CD4-positive, alpha-beta T cell treated with Interleukin-10 for 1 hour (primary cell): ENCODE measurements at regions not wholly inside any gene's neighbourhood (a gene's known extent, or its start where the extent isn't known, plus 50 kb on each side); places are given as distances from the start of the nearest gene placed in this dataset.
A peak's percentile ranks its signal among the peaks of the same experiment; 100 is the strongest.

ENCODE experiments used
- DNase-seq: peaks from one replicate; pipeline ENCODE4 v3.0.0-alpha.2; 2020

DNA sequence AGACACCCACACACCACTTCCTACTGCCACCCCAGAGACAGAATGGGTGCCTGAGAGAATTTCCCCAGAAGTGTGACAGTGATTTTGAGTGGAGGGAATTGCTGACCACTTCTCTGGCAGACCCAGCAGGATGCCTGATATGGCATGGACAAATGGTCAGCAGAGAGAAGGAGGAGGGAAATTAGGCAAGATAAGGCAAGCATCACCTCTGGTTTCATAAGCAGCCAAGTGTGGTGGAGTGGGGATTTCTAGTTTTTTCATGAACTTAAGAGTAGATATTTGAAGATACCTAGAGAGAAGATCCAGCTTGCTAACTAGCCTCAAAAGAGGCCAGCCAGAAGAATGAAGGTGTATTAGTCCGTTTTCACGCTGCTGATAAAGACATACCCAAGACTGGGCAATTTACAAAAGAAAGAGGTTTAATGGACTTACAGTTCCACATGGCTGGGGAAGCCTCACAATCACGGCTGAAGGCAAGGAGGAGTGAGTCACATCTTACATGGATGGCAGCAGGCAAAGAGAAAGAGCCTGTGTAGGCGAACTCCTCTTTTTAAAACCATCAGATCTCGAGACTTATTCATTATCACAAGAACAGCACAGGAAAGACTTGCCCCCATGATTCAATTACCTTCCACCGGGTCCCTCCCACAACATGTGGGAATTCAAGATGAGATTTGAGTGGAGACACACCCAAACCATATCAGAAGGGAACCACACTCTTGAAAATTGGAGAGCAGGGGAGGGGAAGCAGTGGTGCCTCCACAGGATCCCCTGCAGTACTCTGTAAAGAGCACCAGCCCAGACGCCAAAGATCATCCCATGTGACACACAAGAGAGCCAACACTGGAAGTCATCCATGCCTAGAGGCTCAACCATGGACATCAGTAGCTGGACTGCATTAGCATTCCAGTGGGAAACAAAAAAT is 64.2 kb downstream of the RBM43 start:
- no peak for DNase-seq

DNA sequence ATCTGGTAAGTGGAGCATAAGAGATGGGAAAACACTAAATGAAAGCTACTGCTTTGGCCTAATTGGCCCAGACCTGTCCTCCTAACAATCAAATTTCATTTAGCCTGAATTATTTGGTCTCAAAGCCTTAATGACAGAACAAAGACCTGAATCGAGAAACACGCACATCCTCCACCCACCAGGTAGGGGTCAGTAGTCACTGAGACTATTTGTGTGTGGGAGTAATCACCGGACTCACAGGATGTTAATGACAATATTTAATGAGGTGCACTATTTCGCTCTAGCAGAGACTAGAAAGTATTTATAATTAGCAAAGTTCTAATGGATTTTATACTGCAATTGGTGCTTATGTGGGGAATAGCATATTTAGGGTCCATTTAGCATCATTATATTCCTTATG is 68.1 kb downstream of the RBM43 start:
- DNase-seq = no peak

DNA sequence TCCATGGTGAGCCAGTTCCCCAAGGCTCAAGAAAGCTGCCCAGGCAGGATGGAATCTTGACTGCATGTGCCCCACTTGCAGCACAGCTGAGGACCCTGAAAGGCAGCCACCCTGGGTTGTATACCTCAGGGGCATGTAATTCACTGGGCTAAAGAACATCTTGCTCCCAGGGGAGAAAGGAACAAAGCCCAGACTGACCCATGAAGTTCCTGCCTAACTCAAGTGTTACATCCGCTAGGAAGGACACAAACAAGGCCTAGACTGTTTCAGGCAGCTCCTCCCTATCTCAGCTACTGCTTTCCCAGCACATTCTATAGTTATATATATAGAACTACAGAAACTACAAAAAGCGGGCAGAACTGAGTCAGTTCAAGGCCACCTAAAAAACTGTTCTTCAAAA is 69.0 kb downstream of the RBM43 start:
- no peak for DNase-seq

DNA sequence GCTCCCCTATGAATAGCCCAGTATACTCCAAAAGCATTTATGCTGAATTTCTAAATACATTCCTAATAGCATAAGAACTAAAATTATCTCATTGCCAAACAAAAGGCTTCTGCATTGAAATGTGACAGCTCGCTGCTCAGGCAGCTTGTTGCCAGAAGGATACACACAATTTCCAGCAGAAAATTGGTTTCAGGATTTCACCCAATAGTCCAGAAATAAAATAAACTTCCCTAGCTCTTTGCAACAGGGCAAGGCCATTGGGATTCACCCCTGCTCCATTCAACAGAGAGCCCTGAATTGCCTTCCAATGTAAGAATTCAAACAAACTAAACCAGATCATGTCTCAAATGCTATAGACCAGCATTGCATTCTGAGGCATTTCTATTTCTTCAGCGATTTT is 70.7 kb downstream of the RBM43 start:
- no peak for DNase-seq

DNA sequence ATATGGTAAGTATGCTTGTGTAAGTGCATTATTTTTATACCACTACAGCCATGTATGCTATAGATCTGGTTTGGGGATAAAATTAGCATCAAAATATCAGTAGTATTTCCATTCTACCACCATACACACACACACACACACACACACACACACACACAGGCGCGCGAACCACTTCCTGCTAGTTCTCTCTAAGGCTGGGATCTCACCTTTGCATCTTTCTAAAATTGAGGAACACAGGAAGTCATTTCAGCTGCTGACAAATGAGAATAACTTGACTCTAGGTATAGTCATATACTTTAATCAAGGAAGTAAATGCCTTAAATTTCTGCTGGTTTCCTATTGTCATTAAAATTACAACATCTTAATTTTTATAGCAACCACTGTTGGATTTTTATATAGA is 72.5 kb downstream of the RBM43 start:
- DNase-seq = peak; percentile 26

DNA sequence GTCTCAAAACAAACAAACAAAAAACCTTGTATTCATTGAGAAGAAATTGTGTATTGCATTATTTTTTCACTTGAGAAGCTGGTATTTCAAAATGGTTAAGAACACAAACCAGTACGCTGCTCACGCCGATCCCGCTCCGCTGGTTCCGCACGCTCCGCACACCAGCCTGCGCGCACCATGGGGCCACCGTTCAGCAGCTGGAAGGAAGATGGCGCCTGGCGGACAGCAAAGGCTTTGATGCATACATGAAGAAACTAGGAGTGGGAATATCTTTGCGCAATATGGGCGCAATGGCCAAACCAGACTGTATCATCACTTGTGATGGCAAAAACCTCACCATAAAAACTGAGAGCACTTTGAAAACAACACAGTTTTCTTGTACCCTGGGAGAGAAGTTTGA is 75.7 kb downstream of the RBM43 start:
- no peak for DNase-seq

DNA sequence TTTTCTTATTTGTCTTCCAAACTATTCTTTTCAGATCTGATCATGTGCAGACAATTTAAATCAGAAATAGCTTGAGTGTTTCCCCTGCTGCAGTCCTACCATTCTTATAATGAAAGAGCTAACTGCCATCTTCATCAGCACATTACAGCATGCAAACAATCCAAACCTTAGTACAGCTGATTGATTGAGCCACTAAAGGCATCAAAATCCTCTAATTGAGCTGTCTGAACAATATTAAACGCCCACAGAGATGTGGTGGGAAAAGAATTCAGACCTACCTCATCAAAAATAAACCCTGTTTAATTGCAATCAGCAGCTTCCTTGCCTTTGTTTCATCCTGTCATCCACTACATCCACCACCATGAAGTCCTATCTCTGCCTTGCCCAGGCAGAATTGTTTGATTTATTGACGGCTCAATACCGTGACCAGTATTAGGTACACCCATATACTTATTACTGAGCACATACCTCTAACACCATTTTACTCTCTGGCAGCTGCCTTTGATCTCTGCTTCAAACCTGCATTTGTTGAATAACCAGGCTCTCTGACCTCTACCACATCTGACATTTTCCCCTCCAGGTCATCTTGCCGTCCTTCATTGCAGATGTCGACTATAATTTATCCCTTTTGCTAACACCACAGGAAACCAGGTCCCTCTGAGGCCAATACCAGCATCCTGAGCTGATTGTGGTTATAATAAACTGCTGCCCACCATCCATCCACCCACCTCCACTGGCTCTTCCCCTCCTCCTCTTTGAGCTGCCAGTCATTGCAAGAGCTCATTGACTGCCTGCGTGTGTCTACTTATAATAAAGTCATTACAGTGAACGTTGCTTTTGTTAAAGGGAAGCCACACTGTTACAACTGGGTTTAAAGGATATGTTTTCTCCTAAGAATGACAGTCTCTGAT is 78.5 kb downstream of the RBM43 start:
- no peak for DNase-seq

DNA sequence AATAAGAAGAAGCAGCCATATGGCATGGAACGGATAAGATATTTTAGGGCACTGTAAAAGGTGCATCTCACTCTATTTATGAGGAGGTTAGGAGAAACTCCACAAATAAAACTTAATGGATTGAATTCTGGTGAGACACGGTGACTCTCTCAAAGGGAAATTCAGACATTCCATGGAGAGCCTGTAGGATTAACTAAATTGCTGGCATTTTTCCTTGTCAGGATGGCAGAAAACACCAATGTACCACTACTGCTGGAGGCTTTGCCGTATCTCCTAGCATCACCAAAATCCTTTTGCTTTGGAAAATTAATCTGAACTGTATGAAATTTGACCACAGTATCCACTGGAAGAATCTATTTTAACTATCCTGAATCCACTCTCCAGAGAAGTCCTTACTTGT is 79.3 kb downstream of the RBM43 start:
- DNase-seq = no peak

DNA sequence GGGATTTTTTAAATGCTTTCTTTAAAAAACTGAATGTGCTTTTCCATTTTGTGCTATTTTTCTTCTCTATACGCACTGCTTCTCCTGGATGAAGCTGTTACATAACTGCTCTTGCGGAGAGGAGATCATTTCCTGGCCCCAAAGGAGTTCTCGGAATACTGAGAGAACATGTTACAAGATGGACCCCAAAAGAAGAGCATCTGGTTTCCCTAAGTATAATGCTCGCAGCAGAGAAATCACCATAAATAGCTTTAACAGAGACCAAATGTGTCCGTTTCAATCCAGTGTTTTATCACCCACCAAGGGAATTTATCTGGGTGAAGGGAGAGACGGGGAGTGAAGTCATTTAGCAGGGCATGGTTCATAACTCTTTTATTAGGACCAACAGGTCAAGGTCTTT is 80.1 kb downstream of the RBM43 start:
- DNase-seq = no peak

DNA sequence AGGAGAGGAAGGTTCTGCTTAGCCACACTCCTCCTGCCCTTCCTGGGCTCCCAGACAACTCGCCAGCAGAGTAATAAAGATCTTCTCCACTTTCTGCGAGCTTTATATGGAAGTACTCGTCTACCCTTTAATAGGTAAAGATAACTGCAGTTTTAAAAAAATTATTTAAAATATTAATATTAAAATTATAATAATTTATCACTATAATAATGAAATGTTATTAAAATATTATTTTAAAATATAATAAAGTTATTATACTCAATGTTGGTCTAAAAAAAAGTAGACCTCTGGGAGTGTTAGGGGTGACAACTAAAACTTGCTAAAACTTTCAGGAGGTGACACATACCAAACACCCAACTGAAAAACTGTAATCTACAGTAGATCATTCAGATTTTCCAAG is 81.5 kb downstream of the RBM43 start:
- no peak for DNase-seq

DNA sequence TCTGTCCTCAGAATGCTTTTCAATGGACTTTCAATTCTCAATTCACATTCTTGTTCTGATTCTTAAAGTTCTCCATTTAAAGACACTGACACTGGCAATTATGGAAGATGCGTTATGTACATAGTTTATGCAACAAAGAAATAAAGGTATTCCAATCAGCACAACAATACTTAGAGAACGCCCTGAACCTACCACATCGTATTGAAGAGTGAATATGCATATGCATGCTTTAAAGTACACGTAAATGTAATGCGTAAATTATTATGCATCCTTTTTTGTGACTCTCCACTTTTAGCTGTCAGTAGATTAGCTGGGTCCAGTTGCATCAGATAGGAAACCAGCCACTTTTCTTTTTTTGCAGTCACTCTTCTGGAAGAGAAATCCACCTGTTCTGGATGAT is 83.5 kb downstream of the RBM43 start:
- DNase-seq = no peak

DNA sequence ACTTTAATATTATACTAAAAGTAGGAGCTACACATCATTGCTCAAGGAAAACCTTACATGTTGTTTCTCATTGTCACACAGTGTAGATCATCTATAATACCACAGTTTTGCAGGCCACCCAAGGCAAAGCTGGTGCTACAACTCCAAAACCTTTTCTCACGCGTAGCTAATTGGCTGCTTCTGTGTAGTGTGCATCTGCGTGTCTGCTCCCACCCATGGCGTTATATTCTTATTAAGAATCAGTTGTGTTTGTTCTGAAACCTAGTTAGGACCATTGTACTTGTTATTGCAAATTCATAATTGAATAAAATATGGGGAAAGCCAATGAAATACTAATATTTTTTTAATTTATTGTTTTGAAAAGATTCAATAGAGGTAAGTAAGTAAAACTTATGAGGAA is 83.9 kb downstream of the RBM43 start:
- DNase-seq = no peak

DNA sequence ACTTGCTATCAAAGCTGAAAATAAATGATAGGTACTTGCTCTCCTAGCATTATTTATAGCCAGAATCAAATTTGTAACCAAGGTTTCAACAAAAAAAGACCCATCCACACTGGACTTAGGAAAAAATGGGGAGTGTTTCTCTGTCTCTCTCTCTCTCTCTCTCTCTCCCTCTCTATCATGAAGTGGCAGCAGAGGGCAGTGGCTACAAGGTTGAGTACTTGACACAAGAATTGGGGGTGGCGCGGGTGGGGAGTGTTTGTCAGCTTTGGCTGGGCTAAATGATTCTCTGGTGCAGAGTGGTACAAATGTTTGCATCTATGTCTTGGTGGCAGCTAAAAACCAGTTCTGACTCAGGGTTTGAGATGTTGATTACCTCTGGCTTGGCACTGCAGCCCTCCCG is 85.0 kb downstream of the RBM43 start:
- no peak for DNase-seq

DNA sequence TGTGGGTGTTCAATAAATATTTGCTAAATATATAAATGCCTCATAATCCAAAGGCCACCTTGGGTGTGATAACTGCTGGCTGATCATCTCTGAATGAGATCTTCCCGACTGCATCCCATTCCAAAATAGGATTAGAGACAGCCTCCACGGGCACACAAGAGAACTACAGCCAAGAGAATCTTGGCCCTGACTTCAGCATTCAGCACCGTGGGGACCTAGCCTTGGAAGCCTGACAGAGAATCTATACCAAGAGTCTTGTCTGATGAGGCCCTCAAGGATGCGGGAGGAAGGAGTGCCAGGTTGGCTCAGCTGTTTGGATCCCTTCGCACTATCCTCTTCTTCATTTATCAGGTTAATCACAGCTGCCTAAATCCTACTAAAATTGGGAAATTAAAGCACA is 85.8 kb downstream of the RBM43 start:
- no peak for DNase-seq

DNA sequence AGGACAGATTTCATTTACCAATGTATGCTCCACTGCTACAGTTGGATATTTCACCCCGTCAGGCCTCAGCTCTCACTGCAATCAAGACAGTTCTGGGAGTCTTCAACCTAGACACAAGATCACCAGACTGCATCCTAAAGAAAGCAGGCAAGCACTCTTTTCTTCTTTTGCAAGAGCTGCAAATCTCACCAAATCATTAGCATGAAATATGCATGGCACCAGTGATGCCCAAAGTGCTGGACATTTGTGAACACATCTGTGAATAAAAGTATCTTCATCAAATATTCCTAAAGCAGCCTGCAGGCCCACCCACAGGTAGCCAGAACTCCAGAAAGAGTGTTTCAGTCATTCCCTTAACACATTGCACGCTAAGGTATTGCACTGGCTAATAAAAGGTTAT is 87.5 kb downstream of the RBM43 start:
- DNase-seq = no peak

DNA sequence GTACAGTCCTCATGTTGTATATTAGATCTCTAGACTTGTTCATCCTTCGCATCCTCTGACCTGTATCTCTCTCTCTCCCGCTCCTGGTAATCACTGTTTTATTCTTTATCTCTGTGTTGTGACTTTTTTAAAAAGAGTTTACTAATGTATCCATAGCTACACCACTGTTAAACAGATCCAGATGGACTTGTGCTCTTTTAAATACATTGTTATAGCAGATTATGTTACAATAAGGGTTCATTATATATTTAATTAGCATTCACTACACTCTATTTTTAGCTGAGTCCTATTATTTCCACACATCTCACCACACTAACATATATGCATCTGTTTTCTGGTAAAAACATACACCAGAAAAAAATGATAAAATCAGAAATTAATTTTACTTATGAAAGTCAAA is 90.5 kb downstream of the RBM43 start:
- no peak for DNase-seq

DNA sequence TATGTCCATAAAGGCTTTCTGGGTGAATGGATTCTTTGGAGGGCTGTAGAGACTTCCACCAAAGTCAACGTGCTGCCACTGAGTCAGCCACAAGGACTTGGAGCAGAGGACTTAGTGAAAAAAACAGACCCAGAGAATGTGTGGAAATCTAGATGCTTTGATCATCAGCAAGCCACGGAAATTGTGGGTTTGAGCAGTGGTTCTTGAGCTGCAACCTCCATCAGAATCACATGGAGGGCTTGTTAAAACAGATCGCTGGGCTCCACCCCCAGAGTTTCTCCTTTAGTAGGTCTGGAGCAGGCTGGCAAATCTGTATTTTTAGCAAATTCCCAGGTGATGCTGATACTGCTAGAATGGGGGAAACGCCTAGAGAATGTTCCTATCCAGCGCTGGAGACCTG is 95.3 kb downstream of the RBM43 start:
- no peak for DNase-seq

DNA sequence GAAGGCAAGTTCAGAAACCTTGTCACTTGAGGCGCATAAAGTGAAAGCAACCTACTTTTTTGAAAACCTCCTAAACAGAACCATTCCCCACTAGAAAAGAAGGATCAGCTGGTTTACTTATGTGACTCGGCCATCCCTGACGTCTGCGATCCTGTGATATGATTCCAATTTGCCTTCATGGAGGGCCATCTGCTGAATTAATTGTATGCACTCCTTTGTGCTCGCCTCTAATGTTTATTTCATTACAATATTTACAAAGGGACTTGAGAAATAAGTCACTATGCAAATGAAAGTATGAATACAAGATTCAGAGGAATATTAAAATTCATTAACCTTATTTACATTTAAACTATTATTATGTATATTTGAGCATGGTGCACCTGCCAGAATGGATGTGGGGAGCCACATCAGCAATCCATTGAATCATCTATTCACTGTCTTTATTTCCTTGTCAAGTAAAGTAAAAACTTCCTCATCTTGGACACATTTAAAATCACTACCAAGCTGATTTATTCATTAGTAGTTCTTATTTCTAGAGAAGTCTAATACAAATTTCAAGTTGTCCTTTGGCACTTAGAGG is 96.5 kb downstream of the RBM43 start:
- no peak for DNase-seq

DNA sequence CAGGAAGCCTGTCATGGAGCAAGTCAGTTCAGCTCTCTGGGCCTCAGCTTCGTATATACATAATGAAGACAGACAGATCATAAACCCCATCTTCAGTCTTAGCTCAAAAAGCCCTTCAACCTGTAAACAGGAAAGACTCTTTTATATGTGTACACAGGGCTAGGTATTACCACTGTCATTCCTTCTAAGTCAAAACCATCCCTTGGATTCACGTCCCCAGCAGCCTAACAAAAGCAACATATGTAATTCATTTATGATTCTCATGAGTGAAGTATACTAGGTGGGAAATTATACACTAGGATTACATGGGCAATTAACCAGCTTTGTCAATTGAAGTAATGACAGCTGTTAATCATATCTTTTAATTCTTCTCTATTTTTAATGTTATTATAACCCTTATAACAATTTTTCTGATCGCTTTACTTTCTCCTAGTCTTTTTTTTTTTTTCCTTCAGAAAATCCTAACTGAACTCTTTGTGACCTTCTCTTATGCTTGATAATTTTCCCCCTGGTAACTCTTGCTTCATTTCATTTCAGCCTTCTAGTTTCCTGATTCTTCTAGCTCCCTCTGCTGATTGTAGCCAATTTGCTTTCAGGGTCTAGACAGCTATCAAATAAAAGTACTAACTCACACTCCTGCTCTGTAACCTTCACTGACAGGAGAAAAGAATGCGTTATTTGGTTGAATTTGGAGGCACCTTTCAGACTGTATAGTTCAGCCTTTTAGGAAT is 99.7 kb downstream of the RBM43 start:
- no peak for DNase-seq

DNA sequence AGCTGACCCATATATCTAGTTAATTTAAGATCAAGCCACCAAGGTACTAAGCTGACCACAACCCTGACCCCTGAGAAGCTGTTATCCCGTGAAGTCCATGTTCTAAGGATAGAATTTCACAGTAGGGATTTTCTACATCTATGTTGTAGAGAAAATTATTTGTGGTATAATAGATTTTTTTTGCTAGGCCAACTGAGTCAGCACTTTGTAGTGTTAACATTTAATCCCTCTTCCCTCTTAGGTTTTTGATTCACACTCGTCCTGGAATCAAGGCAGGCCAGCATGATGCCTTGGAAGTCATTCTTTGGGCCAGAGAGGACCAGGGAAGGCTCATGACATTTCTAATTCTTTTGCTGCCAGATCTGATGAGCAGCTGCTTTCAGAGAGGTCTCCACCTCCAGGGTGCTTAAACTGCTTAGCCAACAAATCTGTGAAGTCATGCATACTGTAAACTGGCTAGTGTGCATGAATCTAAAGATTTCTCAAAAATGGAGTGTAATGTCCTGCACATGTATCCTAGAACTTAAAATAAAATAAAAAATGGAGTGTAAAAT is 102.5 kb downstream of the RBM43 start:
- DNase-seq = no peak

DNA sequence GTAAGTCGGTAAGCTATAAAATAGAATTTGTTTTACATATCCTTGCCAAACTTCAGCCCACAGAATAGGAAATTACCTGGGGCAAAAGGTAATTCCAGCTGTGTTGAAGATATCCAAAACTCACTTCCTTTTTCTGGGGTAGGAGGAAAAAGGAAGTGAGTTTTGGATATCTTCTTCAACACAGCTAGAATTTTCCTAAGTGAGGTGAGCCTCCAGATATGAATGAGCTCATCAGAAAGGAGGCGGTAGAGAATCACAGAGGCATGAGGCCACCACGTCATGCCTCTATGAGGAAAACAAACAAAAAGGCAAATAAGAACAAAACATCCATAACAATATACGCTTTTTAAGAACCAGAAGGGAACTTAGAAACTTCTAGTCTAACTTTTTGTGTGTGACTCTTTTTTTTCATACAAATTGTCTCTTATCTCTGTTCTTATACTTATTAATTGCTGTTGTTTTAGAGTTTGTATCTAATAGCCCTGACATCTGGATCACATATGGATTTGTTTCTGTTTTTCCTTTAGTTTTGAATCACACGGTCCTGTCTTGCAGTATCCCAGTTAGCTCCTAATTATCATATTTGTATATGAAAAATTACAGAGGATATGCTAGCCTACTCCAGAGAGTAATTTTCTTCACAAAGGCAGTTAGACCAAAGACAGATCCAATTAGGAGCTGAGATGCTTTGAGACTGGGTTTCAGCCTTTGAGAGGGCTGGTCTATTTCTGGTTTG is 104.5 kb downstream of the RBM43 start:
- DNase-seq = no peak

DNA sequence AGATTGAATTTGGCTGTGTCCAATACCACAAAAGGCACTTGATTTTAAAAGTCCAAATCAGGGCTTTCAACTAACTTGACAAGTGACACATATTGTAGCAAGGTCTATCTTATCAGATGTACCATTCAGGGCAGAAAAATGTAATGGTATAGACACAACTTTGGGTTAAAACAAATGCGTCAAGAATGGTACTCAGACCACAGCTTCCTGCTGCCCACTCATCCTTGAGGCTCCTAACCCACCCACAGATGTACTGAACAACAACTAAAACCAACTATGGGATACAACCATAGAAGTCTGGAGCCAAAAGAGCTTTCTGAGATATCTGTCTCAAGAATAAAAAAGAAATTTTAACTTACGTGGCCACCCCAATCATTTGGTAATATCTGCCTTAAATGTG is 105.2 kb downstream of the RBM43 start:
- DNase-seq = no peak
